ENCODE measurements at regions not wholly inside any gene's neighbourhood (a gene's known extent, or its start where the extent isn't known, plus 50 kb on each side); places are given as distances from the start of the nearest gene placed in this dataset.

- in situ Hi-C loops (cut with MboI; ENCODE audit: low sequenced_read_pairs), result no loop called here
- no peak overlapping the region for H2BK20ac ChIP-seq (ENCODE audit: low read depth, low read length)
- peaks cover 8% of the 10 kb centered on the region for H3K9me3 ChIP-seq (ENCODE audit: control insufficient read depth, insufficient read depth, low read length)
- H3K23ac ChIP-seq (ENCODE audit: low read depth, low read length), result no peak overlapping the region
- no peaks in the 10 kb centered on the region for H3K79me1 ChIP-seq (ENCODE audit: low read depth in 1 of 2, low read length in 2 of 2)
- no peak overlapping the region for H3K14ac ChIP-seq (replicated peaks; ENCODE audit: low read depth, low read length)
- H4K91ac ChIP-seq (ENCODE audit: insufficient read depth, low read depth, low read length), result no peak overlapping the region
- no peak overlapping the region for H2AK5ac ChIP-seq (ENCODE audit: low read depth, low read length)
- ChIA-PET CTCF (interaction anchor here (0.6 kb wide), 1 partner anchor 76 kb away, joined by 3 read pairs; no protein-coding TSS in a partner anchor), POLR2A (ENCODE audit: unreplicated experiment) (no interaction called here)
- dilution Hi-C loops (cut with HindIII; ENCODE audit: low sequenced_read_pairs, unreplicated experiment), result no loop called here
- H3K56ac ChIP-seq (ENCODE audit: extremely low read depth, insufficient read depth, low read length), result no peak overlapping the region
- H2AK9ac ChIP-seq (replicated peaks; ENCODE audit: low read depth, low read length, poor library complexity), result no peak overlapping the region
- H4K20me1 ChIP-seq (ENCODE audit: insufficient read depth, low read length), result no peaks in the 10 kb centered on the region
- H3K27ac ChIP-seq (ENCODE audit: insufficient read depth, low read length), result no peak overlapping the region
- H3K36me3 ChIP-seq (ENCODE audit: control insufficient read depth, insufficient read depth, low read length), result no peaks in the 10 kb centered on the region
- no peak overlapping the region for H4K8ac ChIP-seq (ENCODE audit: low read depth in 2 of 2, low read length in 2 of 2)
- TF ChIP-seq RAD21 (IDR thresholded peaks at IDR 0.05; ENCODE audit: low read length), result no peak
- no peak for TF ChIP-seq CEBPB (IDR thresholded peaks at IDR 0.05; ENCODE audit: low read depth, low read length)
- TF ChIP-seq BHLHE40 (IDR thresholded peaks at IDR 0.05; ENCODE audit: low read depth, low read length), result no peak
- TF ChIP-seq USF2 (IDR thresholded peaks at IDR 0.05; ENCODE audit: low read depth, low read length), result no peak
- no peak for TF ChIP-seq RCOR1 (IDR thresholded peaks at IDR 0.05; ENCODE audit: insufficient replicate concordance, low read length)
- TF ChIP-seq ELK1 (IDR thresholded peaks at IDR 0.05; ENCODE audit: borderline replicate concordance, low read depth, low read length), result no peak
- no peak for TF ChIP-seq SMC3 (IDR thresholded peaks at IDR 0.05; ENCODE audit: low read depth, low read length)
- no peak for TF ChIP-seq CHD1 (IDR thresholded peaks at IDR 0.05; ENCODE audit: low read depth, low read length)
- no peak for TF ChIP-seq MXI1 (IDR thresholded peaks at IDR 0.05; ENCODE audit: borderline replicate concordance, low read depth, low read length)
- TF ChIP-seq MAZ (IDR thresholded peaks at IDR 0.05; ENCODE audit: borderline replicate concordance, low read depth, low read length), result no peak
- no peak for TF ChIP-seq RFX5 (IDR thresholded peaks at IDR 0.05; ENCODE audit: low read depth, low read length)
- TF ChIP-seq POLR2A (IDR thresholded peaks at IDR 0.05; ENCODE audit: low read depth, low read length), result no peak
- TF ChIP-seq NFE2L2 (IDR thresholded peaks at IDR 0.05; ENCODE audit: low read depth, low read length), result no peak
- TF ChIP-seq FOS (IDR thresholded peaks at IDR 0.05; ENCODE audit: low read depth, low read length), result no peak
- no peak for TF ChIP-seq MAFK (IDR thresholded peaks at IDR 0.05; ENCODE audit: low read depth, low read length)
- TF ChIP-seq, protein P1, sequence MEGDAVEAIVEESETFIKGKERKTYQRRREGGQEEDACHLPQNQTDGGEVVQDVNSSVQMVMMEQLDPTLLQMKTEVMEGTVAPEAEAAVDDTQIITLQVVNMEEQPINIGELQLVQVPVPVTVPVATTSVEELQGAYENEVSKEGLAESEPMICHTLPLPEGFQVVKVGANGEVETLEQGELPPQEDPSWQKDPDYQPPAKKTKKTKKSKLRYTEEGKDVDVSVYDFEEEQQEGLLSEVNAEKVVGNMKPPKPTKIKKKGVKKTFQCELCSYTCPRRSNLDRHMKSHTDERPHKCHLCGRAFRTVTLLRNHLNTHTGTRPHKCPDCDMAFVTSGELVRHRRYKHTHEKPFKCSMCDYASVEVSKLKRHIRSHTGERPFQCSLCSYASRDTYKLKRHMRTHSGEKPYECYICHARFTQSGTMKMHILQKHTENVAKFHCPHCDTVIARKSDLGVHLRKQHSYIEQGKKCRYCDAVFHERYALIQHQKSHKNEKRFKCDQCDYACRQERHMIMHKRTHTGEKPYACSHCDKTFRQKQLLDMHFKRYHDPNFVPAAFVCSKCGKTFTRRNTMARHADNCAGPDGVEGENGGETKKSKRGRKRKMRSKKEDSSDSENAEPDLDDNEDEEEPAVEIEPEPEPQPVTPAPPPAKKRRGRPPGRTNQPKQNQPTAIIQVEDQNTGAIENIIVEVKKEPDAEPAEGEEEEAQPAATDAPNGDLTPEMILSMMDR (conservative IDR thresholded peaks at IDR 0.05; ENCODE audit: low read depth, low read length), result no peak
- H3K4me2 ChIP-seq (ENCODE audit: low read depth, low read length), result no peak overlapping the region
- BruUV-seq (replicated peaks), result no TSS peak
- H3K4me1 ChIP-seq (ENCODE audit: control insufficient read depth, insufficient read depth, low read length), result peaks cover under 1% of the 10 kb centered on the region; the same call in 1 of the 2 replicates
- no peak overlapping the region for H2BK120ac ChIP-seq (ENCODE audit: low read depth, low read length)
- no peak overlapping the region for H3K4me3 ChIP-seq (ENCODE audit: insufficient read depth, low read depth, low read length)
- H2BK5ac ChIP-seq (ENCODE audit: low read depth, low read length, poor library complexity, severe bottlenecking), result no peak overlapping the region
- no peak overlapping the region for H2AFZ ChIP-seq (replicated peaks; ENCODE audit: low read length, poor library complexity)
- H4K5ac ChIP-seq (ENCODE audit: low read depth, low read length), result no peak overlapping the region
- no peak overlapping the region for H3K4ac ChIP-seq (ENCODE audit: low read depth, low read length)
- H3K9ac ChIP-seq (ENCODE audit: low read depth, low read length), result no peak overlapping the region
- H2BK15ac ChIP-seq (ENCODE audit: low read depth, low read length), result no peak overlapping the region
- H3K18ac ChIP-seq (ENCODE audit: low read depth, low read length), result no peak overlapping the region
- ATAC-seq (ENCODE audit: low read depth) (no peak), DNase-seq (no peak)
- intact Hi-C loops (cut with micrococcal nuclease), result no loop called here
- H3K9me1 ChIP-seq (ENCODE audit: insufficient read depth, low read length), result no peaks in the 10 kb centered on the region
- peaks cover 21% of the 10 kb centered on the region for H3K27me3 ChIP-seq (ENCODE audit: control insufficient read depth, insufficient read depth, low read length)
- WGBS, 2 experiments (ENCODE audit: extremely low coverage in 2 of 2, insufficient read length in 1 of 2), result 17% methylated on average over 1 of the region's 4 CpGs; no CpG with 5 or more reads in 1 of the 2 experiments
Measured at GRCh38 chr2:11030909-11031308, 119.2 kb downstream of the KCNF1 start.
